Loucy (cell line): ENCODE measurements at regions not wholly inside any gene's neighbourhood (a gene's known extent, or its start where the extent isn't known, plus 50 kb on each side); places are given as distances from the start of the nearest gene placed in this dataset.

Source experiments
- H2AFZ ChIP-seq: fragments of 200-600 bp; sonication (generic); 2 replicates; pipeline ENCODE4 v1.6.0; 2016; ENCODE audit warnings: antibody characterized with exemption, mild to moderate bottlenecking, low read length, moderate library complexity
- H3F3A ChIP-seq: fragments of 200-600 bp; 2 replicates; pipeline ENCODE4 v1.6.0; 2016; ENCODE audit warnings: antibody characterized with exemption, low read depth, mild to moderate bottlenecking
- H3K27me3 ChIP-seq: fragments of 200-600 bp; sonication (generic); 2 replicates; pipeline ENCODE4 v1.6.1; 2014; ENCODE audit warnings: low read length, mild to moderate bottlenecking; ENCODE audit not compliant: insufficient read depth, poor library complexity, severe bottlenecking
- H3K36me3 ChIP-seq: fragments of 200-600 bp; sonication (generic); 2 replicates; pipeline ENCODE4 v1.6.1; 2016; ENCODE audit warnings: low read length; ENCODE audit not compliant: insufficient read depth
- H3K4me1 ChIP-seq: fragments of 200-600 bp; sonication (generic); 2 replicates; pipeline ENCODE4 v1.5.1; 2014; ENCODE audit warnings: low read length, mild to moderate bottlenecking; ENCODE audit not compliant: insufficient read depth, poor library complexity, severe bottlenecking
- H3K4me2 ChIP-seq: fragments of 200-600 bp; sonication (generic); 2 replicates; pipeline ENCODE4 v1.6.0; 2014; ENCODE audit warnings: antibody characterized with exemption, low read length, low read depth, mild to moderate bottlenecking; ENCODE audit not compliant: poor library complexity, severe bottlenecking
- H3K4me3 ChIP-seq: fragments of 200-600 bp; sonication (generic); 2 replicates; pipeline ENCODE4 v1.5.1; 2014; ENCODE audit warnings: low read length, mild to moderate bottlenecking, mixed read lengths; ENCODE audit not compliant: poor library complexity, severe bottlenecking
- H3K79me2 ChIP-seq: fragments of 200-600 bp; sonication (generic); 2 replicates; pipeline ENCODE4 v1.6.1; 2014; ENCODE audit warnings: low read length; ENCODE audit not compliant: insufficient read depth
- H3K9ac ChIP-seq: fragments of 200-600 bp; sonication (generic); 2 replicates; pipeline ENCODE4 v1.6.0; 2014; ENCODE audit warnings: mild to moderate bottlenecking, low read depth, low read length, moderate library complexity; ENCODE audit not compliant: poor library complexity, severe bottlenecking
- H3K9me2 ChIP-seq: fragments of 200-600 bp; sonication (generic); replicated peaks from 2 replicates; pipeline ENCODE4 v1.6.1; 2016; ENCODE audit warnings: low read depth, low read length, mixed read lengths
- H3K9me3 ChIP-seq: fragments of 200-600 bp; sonication (generic); 2 replicates; pipeline ENCODE4 v1.6.1; 2014; ENCODE audit warnings: mild to moderate bottlenecking, antibody characterized with exemption, low read length, low read depth; ENCODE audit not compliant: insufficient read depth
- H4K20me1 ChIP-seq: fragments of 200-600 bp; sonication (generic); 2 replicates; pipeline ENCODE4 v1.6.0; 2014; ENCODE audit warnings: antibody characterized with exemption, low read length, mild to moderate bottlenecking; ENCODE audit not compliant: insufficient read depth, poor library complexity, severe bottlenecking
- CTCF ChIP-seq: fragments of 200-600 bp; sonication (generic); conservative IDR thresholded peaks from 2 replicates; pipeline ENCODE4 v1.5.1; 2014; ENCODE audit warnings: mild to moderate bottlenecking, antibody characterized with exemption, low read length
- EZH2phosphoT487 ChIP-seq: fragments of 200-600 bp; IDR thresholded peaks from 2 replicates; pipeline ENCODE4 v1.6.1; 2018; ENCODE audit warnings: antibody characterized with exemption, mild to moderate bottlenecking, moderate library complexity, borderline replicate concordance

GRCh38 chr10:129104266-129105045 lies 362.6 kb upstream of the MGMT start:
- no peak for TF ChIP-seq CTCF
- TF ChIP-seq EZH2phosphoT487: no peak
- Histone ChIP-seq H3K4me1 (no peaks in the 10 kb centered on the region), H3K4me2 (no peak overlapping the region), H3K79me2 (no peaks in the 10 kb centered on the region), H2AFZ (no peak overlapping the region), H3K9me3 (no peaks in the 10 kb centered on the region), H3K36me3 (no peaks in the 10 kb centered on the region), H3K9me2 (no peaks in the 10 kb centered on the region), H3K4me3 (no peak overlapping the region), H3F3A (no peaks in the 10 kb centered on the region), H3K27me3 (no peaks in the 10 kb centered on the region), H4K20me1 (no peaks in the 10 kb centered on the region), H3K9ac (no peak overlapping the region)

- H3K4me2 ChIP-seq: no peak overlapping the region
- H3K4me3 ChIP-seq: no peak overlapping the region
- no peak overlapping the region for H2AFZ ChIP-seq
- H3K9ac ChIP-seq: no peak overlapping the region
- no peaks in the 10 kb centered on the region for H3K9me3 ChIP-seq
- no peaks in the 10 kb centered on the region for H3K79me2 ChIP-seq
- H4K20me1 ChIP-seq: no peaks in the 10 kb centered on the region
- H3F3A ChIP-seq: no peaks in the 10 kb centered on the region
- no peaks in the 10 kb centered on the region for H3K4me1 ChIP-seq
- no peaks in the 10 kb centered on the region for H3K9me2 ChIP-seq
- H3K36me3 ChIP-seq: no peaks in the 10 kb centered on the region
- TF ChIP-seq EZH2phosphoT487 (no peak), CTCF (no peak)
- H3K27me3 ChIP-seq: no peaks in the 10 kb centered on the region
Observed at GRCh38 chr10:129105266-129105665, 361.8 kb upstream of the MGMT start.

GRCh38 chr10:129106314-129106713 lies 360.7 kb upstream of the MGMT start:
- H3F3A ChIP-seq: no peaks in the 10 kb centered on the region
- no peaks in the 10 kb centered on the region for H3K9me2 ChIP-seq
- H3K36me3 ChIP-seq: no peaks in the 10 kb centered on the region
- no peak overlapping the region for H3K4me3 ChIP-seq
- TF ChIP-seq CTCF: no peak
- no peak for TF ChIP-seq EZH2phosphoT487
- H3K9me3 ChIP-seq: no peaks in the 10 kb centered on the region
- H3K79me2 ChIP-seq: no peaks in the 10 kb centered on the region
- H3K9ac ChIP-seq: no peak overlapping the region
- H4K20me1 ChIP-seq: no peaks in the 10 kb centered on the region
- no peaks in the 10 kb centered on the region for H3K27me3 ChIP-seq
- no peaks in the 10 kb centered on the region for H3K4me1 ChIP-seq
- H3K4me2 ChIP-seq: no peak overlapping the region
- H2AFZ ChIP-seq: no peak overlapping the region
